SK-N-SH treated with all-trans-retinoic acid at 6 μM for 48 hours (cell line): ENCODE measurements at regions not wholly inside any gene's neighbourhood (a gene's known extent, or its start where the extent isn't known, plus 50 kb on each side); places are given as distances from the start of the nearest gene placed in this dataset.

Experiments
- ATAC-seq: fragments of 200-7000 bp; cut with Tn5 transposase; 3 replicates; pipeline ENCODE4 v1.9.1; 2020; ENCODE audit warnings: mild to moderate bottlenecking, moderate library complexity
- ARNTL ChIP-seq: fragments of 450-650 bp; formaldehyde crosslinking; IDR thresholded peaks from 2 replicates; pipeline ENCODE4 v1.5.0; 2020; ENCODE audit warnings: low read depth, mild to moderate bottlenecking, moderate library complexity, borderline replicate concordance
- BACH2 ChIP-seq: fragments of 250-450 bp; sonication (Bioruptor Pico); IDR thresholded peaks from 2 replicates; pipeline ENCODE4 v1.9.0; 2021; ENCODE audit warnings: mild to moderate bottlenecking, borderline replicate concordance
- CREB5 ChIP-seq: fragments of 250-450 bp; sonication (Bioruptor Pico); IDR thresholded peaks from 2 replicates; pipeline ENCODE4 v1.5.1; 2020; ENCODE audit warnings: low read depth, mild to moderate bottlenecking, moderate library complexity
- CSDC2 ChIP-seq: fragments of 250-450 bp; sonication (Bioruptor Pico); IDR thresholded peaks from 2 replicates; pipeline ENCODE4 v1.5.0; 2020; ENCODE audit warnings: mild to moderate bottlenecking, moderate library complexity
- CSRNP3 ChIP-seq: fragments of 250-450 bp; sonication (Bioruptor Pico); IDR thresholded peaks from 2 replicates; pipeline ENCODE4 v1.5.1; 2021; ENCODE audit warnings: mild to moderate bottlenecking, moderate library complexity
- ESRRG ChIP-seq: fragments of 250-450 bp; sonication (Bioruptor Pico); IDR thresholded peaks from 2 replicates; pipeline ENCODE4 v1.6.1; 2021; ENCODE audit warnings: mild to moderate bottlenecking
- GLIS3 ChIP-seq: fragments of 250-450 bp; sonication (Bioruptor Pico); IDR thresholded peaks from 2 replicates; pipeline ENCODE4 v1.5.0; 2020; ENCODE audit warnings: mild to moderate bottlenecking, moderate library complexity
- ISL1 ChIP-seq: fragments of 250-450 bp; sonication (Bioruptor Pico); IDR thresholded peaks from 2 replicates; pipeline ENCODE4 v2.1.2; 2022; ENCODE audit warnings: mild to moderate bottlenecking, moderate library complexity
- OSR1 ChIP-seq: fragments of 250-450 bp; sonication (Bioruptor Pico); IDR thresholded peaks from 2 replicates; pipeline ENCODE4 v1.8.0; 2022; ENCODE audit warnings: moderate library complexity, mild to moderate bottlenecking, inconsistent platforms
- PATZ1 ChIP-seq: fragments of 250-450 bp; sonication (Bioruptor Pico); IDR thresholded peaks from 2 replicates; pipeline ENCODE4 v1.8.0; 2020; ENCODE audit warnings: mild to moderate bottlenecking, moderate library complexity, borderline replicate concordance
- POU6F1 ChIP-seq: fragments of 250-450 bp; sonication (Bioruptor Pico); IDR thresholded peaks from 2 replicates; pipeline ENCODE4 v1.8.0; 2021; ENCODE audit warnings: low read depth, mild to moderate bottlenecking, moderate library complexity, borderline replicate concordance
- RARB ChIP-seq: fragments of 250-450 bp; sonication (Bioruptor Pico); IDR thresholded peaks from 2 replicates; pipeline ENCODE4 v1.8.0; 2021; ENCODE audit warnings: mild to moderate bottlenecking, moderate library complexity
- SNAI2 ChIP-seq: fragments of 250-450 bp; sonication (Bioruptor Pico); IDR thresholded peaks from 2 replicates; pipeline ENCODE4 v1.5.0; 2020; ENCODE audit warnings: mild to moderate bottlenecking, moderate library complexity
- TCF4 ChIP-seq: fragments of 250-450 bp; sonication (Bioruptor Pico); IDR thresholded peaks from 2 replicates; pipeline ENCODE4 v1.8.0; 2021; ENCODE audit warnings: mild to moderate bottlenecking, moderate library complexity, borderline replicate concordance
- TOX ChIP-seq: fragments of 250-450 bp; sonication (Bioruptor Pico); IDR thresholded peaks from 2 replicates; pipeline ENCODE4 v1.8.0; 2021; ENCODE audit warnings: mild to moderate bottlenecking, moderate library complexity, borderline replicate concordance
- TSHZ2 ChIP-seq: fragments of 250-450 bp; sonication (Bioruptor Pico); IDR thresholded peaks from 2 replicates; pipeline ENCODE4 v1.5.0; 2020; ENCODE audit warnings: mild to moderate bottlenecking, moderate library complexity
- ZC3H10 ChIP-seq: fragments of 250-450 bp; sonication (Bioruptor Pico); IDR thresholded peaks from 2 replicates; pipeline ENCODE4 v1.5.1; 2021; ENCODE audit warnings: mild to moderate bottlenecking, moderate library complexity
- ZFP3 ChIP-seq: fragments of 250-450 bp; sonication (Bioruptor Pico); IDR thresholded peaks from 2 replicates; pipeline ENCODE4 v1.5.0; 2020; ENCODE audit warnings: mild to moderate bottlenecking, moderate library complexity
- ZFP30 ChIP-seq: fragments of 450-650 bp; formaldehyde crosslinking; IDR thresholded peaks from 2 replicates; pipeline ENCODE4 v1.5.0; 2022; ENCODE audit warnings: mild to moderate bottlenecking, moderate library complexity
- ZNF565 ChIP-seq: fragments of 450-650 bp; formaldehyde crosslinking; conservative IDR thresholded peaks from 2 replicates; pipeline ENCODE4 v1.5.0; 2020; ENCODE audit warnings: low read depth, mild to moderate bottlenecking, moderate library complexity
- ZNF70 ChIP-seq: fragments of 450-650 bp; formaldehyde crosslinking; IDR thresholded peaks from 2 replicates; pipeline ENCODE4 v1.5.0; 2020; ENCODE audit warnings: mild to moderate bottlenecking, moderate library complexity

- no peak for ATAC-seq
Observed at GRCh38 chrX:34270434-34270833, 138.3 kb upstream of the FAM47A start.

GRCh38 chrX:34238896-34239295, 106.8 kb upstream of the FAM47A start:
- ATAC-seq = no peak
- no peak for TF ChIP-seq POU6F1 (CRISPR knock-in tag)
- TF ChIP-seq TCF4 = no peak
- TF ChIP-seq ZNF565 = no peak
- TF ChIP-seq PATZ1 (CRISPR knock-in tag) = no peak
- TF ChIP-seq SNAI2 = no peak
- TF ChIP-seq ESRRG = no peak
- TF ChIP-seq BACH2 (CRISPR knock-in tag) = no peak
- no peak for TF ChIP-seq ISL1 (CRISPR knock-in tag)
- TF ChIP-seq RARB (CRISPR knock-in tag) = no peak
- TF ChIP-seq OSR1 (CRISPR knock-in tag) = no peak
- no peak for TF ChIP-seq CSRNP3 (CRISPR knock-in tag)
- TF ChIP-seq ZFP30 (CRISPR knock-in tag) = no peak
- TF ChIP-seq TSHZ2 (CRISPR knock-in tag) = no peak

More at GRCh38 chrX:34270434-34270833, 138.3 kb upstream of the FAM47A start:
- TF ChIP-seq ZNF70 (CRISPR knock-in tag) (no peak), ZNF565 (no peak), TSHZ2 (CRISPR knock-in tag) (no peak), CREB5 (no peak), OSR1 (CRISPR knock-in tag) (no peak), ZFP30 (CRISPR knock-in tag) (no peak), BACH2 (CRISPR knock-in tag) (no peak), TCF4 (no peak), ESRRG (no peak), ARNTL (CRISPR knock-in tag) (no peak), RARB (CRISPR knock-in tag) (no peak), GLIS3 (no peak), CSDC2 (CRISPR knock-in tag) (no peak), ZFP3 (CRISPR knock-in tag) (no peak), PATZ1 (CRISPR knock-in tag) (no peak), TOX (no peak), ZC3H10 (CRISPR knock-in tag) (no peak)
